NCI-H1694 treated with DMSO at 0.1 percent for 48 hours (cell line): ENCODE measurements at regions not wholly inside any gene's neighbourhood (a gene's known extent, or its start where the extent isn't known, plus 50 kb on each side); places are given as distances from the start of the nearest gene placed in this dataset.

Experiments
- DNase-seq: peaks from one replicate; lab custom pipeline; 2025; lab: John Stamatoyannopoulos, UW

DNA sequence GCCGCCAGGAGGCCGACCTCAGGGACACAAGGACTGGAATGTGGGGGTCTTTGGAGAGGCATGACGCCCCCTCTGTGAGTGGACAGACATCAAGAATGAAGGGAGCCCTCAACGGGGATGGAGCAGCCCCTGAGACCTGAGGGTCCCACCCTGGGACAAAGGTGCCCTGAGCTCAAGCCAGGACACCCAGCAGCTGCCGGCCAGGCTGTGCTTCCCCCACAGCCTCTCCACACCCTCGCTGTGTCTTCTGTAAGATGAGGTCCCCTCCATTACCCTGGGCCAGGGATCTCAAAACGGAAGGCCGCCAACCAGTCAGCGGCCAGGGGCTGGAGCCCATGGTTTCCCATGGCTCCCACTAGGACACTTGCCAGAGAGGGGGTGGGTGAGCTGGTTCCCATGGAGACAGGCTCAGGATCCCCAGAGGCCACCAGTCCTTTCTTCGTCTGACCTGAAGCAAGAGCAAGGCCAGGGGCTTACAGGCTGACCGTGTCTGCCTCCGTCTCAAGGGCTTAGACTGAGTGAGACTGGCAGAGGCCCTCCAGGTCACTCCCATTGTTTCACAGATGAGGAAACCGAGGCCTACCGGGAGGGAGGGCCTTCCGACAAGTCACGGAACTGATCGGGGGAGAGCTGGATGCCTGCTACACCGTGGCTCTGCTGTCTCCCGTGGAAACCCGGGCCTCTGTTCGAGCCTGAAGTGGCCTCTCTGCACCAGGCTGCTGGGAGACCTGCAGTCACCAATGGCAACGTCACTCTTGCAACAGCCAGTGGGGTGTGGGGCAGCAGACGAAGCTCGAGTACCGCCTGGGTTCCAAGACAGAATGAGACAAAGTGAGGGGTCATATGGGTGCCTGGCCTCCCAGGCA, 91.7 kb upstream of the DIO3 start:
- no peak for DNase-seq

DNA sequence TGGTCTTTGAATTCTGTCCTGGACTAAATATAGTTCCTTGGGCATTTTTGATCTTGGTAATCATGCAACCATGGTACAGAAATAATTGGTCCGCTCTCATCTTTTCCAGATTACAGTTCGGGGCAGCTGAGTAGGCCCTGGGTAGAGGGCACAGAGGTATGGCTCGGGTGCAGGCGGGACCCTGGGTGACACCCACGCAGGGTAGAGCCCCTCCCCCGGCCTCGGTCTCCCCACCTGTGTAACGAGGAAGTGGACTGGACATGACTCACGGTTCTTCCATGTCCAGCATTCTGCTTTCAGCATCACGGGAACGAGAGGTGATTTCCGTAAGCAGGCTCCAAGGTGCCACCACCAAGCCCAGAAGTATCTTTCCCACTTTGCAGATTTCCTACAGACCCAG, 91.0 kb upstream of the DIO3 start:
- no peak for DNase-seq

DNA sequence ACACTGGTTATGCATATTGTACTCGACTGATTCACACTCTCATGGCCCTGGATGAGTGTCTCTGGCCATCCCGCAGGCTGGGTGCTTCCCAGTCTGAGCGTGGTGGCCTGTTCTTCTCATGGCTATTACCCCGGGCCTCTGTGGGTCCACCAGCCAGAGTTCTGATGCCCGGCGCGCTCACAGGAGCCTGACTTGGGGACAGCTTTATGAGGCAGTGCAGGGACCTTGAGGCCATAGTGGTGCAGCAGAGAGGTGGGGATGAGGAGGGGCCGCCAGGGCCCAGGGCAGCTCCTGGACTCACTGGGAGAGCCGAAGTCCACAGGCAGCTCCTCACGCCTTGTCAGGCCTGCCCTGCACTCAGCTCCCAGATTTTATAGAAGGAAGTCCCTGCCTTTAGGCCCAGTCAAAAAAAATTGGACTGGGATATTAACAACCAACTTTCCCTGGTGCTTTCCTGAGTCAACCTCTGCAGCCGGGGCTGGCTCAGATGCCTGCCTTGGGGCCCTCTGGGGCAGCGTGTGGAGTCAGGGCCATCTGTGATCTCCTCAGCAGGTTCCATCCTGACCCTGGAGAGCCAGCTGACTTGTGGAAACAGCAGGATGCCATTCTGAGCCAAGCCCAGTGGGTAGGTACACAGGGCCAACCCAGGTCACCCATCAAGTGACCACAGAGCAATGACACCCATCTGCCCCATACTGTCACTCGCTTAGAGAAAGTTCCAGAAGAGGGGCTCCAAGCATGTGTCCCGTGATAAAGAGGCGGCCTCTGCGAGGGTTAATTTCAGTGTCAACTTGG, 89.4 kb upstream of the DIO3 start:
- DNase-seq = no peak

DNA sequence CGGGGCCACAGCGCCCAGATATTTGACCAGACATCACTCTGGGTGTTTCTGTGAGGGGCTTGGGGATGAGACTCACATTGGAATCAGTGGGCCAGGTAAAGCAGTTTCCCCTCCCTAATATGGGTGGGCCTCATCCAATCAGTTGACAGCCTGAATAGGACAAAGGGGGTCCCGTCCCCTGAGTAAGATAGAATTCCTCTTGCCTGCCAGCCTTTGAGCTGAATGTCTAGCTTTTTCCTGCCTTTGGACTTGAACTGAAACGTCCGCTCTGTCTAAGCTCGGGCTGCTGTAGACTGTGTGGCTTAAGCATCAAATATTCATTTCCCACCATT, 88.8 kb upstream of the DIO3 start:
- no peak for DNase-seq

DNA sequence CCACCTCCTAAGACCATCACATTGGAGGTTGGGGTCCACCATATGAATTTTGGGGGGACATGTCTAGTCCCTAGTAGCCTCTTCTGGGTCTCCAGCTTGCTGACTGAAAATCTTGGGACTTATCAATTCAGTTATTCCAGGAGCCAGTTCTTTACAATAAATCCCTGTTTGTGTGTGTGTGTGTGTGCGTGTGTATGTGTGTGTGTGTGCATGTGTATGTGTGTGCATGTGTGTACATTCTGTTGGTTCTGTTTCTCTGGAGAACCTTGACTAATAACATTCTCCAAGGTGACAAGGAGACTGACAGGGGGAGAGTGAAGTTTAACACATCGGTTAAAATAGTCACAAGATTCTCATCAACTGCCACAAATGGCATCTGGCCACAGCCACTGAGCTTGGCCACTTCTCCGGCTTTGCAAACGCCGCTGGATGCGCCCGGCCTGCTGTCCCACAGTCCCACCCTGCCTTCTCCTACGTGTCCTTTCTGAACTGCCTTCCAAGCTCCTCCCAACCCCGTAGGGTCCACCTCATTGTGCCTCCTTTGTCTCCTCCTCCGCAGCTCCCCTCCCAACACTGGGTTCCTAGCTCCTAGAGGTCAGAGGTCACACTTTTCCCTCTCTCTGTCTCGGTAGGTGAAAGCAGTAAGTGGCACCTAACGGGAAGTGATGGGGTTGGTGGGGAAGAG, 88.1 kb upstream of the DIO3 start:
- no peak for DNase-seq

DNA sequence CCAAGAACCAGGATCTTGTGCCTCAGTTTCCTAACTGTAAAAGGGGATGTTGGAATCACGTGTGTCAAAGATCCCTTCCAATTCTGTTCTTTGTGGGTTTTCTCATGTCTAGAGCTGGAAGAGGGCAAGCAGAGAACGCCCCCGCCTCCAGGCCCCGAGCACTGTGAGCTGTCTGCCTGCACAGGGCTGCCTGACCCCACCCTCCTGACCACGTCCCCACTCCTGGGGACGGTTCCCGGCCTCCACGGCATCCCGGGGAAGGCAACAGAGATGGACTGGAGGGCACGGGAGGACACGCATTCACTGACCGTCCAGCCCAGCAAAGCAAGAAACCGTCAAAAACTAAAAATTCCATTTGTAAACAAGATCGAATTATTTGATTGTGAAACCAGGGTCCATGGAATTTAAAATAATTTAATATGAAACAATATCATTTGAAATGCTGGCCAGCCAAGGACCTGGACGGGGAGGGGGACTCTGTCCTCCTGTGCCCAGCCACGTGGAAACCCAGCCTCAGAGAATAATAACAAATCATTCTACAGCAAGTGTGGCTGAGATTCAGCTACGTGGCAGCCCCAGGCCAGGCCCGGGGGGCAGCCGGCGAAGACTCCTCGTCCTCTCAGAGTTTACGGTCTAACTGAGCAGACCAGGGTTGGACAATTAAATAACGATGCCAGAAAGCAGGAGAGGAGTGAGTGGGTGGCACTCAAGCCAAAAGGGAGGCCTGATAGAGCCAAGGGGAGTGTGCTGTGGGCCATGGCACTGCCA, 87.3 kb upstream of the DIO3 start:
- DNase-seq = no peak

DNA sequence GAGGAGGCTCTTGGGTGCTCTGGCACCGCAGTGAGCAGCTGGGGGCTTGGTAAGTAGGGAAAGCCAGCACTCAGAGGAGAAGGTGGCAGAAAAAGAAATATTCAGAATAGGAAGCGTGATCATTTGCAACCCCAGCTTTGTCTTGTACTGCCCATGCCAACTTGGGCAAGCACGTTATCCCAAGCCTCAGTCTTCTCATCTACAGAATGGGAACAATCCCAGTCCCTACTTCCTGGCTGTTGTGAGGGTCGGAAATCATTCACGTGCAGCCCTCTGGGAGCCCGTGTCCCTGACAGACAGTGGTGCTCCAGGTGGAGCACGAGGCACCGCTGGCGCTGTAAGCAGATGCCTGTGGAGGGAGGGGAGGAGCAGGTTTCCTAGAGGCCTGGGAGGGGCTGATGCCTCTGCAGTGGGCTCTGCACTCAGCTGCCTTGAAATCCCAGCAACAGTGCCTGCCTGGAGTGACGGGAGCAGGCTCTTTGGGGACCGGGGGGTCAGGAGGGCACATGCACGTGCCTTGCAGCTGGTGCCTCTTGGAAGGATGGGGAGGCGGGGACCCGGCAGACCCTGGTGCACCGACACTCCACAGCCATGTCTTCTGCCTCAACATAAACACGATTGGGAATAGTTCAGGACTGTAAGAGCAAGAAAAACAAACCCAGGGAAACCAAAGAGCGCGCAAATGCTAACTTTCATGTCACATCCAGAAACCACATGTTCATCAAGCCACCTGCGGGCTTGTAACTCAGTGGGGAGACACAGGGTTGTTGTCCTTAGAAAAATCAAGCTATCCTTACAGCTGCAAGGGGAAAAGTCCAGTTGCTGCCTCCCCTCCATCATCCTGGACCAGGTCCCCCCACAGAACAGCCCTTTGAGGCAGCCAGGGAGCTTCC, 86.5 kb upstream of the DIO3 start:
- no peak for DNase-seq

DNA sequence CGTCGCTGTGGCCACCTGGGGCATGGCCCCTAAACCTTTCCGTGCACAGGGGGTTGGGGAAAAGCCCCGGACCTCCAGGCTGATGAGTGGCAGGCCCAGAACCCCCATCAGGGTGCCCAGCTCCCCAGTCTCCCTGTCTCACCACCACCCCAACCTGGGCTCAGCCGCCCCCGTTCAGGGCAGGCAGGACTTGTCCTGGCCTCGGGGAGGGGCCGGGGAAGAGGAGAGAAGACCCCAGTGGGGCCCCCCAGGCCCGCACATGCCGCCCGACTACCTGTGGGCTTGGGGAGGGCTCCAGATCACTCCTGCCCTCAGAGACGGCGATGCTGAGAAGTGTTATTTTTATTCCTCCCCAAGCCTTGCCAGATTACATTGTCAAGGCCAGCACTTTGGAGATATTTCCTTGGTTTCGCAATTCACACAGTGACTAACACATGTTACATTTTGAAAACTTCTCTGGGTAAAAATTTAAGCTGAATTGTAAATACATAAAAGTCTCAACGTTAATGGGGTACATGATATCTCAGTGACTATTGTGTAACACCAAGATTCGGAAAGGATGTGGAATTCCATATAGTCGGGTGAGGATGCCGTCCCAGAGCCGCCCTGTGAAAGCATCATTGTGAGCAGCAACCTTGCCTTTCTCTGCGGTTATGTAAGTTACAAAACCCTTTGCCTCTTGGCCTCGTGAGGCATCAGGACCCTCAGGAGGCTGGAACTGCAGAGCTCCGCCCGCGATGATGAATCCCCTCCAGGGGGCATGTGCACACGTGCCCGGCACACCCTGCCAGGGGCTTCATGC, 85.6 kb upstream of the DIO3 start:
- no peak for DNase-seq

DNA sequence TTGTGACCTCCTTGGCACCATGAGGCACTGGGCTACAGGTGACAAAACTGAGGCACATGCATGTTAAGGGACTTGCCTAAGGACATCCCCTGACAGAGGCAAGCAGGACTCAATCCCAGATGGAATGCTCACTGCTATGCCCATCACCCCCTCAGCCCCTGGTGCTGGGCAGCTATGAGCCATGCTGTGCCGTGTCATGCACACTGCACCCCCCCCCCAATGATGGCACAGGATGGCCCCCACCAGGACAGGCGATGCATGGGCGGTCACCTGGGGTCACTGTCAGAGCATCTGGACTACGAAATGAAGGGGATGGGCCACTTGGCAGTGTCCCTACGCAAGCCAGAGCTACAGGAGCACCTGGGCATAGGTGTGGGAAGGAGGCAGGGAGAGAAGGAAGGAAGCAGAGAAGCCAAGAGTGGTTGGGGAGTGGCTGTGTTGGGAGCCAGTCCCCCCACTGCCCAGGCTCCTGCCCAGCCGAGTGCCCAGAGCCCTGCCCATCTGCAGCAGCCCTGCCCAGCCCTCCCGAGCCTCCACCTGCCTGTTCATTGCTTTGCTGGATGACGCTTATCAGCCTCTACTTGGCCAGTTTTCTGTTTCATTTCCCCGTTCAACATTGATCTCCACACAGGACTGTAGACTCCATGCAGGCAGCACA, 84.9 kb upstream of the DIO3 start:
- DNase-seq = no peak

DNA sequence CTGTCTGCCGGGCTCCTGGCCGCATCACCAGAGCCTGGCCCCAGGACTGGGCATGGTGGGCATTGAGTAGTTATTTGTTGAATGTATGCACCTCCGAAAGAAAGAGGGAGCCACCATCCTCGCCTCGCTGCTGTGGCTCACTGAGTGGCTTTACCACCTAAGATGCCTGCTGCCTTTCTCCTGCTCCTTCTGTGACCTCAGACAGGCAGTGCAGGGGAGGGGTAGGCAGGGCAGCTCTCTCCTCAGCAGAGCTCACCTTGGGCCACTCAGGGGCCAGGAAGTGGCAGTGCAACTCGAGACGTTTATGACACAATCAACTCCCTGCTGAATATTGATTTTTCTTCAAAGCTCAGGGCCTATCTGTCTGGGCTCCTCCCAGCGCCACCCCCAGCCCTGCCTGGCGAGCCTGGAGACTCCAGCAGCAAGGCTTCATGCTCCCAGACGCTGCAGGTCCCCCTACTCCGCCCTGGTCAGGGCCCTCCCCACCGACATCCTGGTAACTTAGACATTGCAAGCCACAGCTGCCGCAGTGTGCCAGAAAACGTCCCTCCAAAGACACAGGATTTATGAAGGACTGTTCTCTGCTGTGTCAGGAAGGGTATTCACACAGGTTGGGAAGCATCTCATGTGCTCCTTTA, 84.3 kb upstream of the DIO3 start:
- no peak for DNase-seq

DNA sequence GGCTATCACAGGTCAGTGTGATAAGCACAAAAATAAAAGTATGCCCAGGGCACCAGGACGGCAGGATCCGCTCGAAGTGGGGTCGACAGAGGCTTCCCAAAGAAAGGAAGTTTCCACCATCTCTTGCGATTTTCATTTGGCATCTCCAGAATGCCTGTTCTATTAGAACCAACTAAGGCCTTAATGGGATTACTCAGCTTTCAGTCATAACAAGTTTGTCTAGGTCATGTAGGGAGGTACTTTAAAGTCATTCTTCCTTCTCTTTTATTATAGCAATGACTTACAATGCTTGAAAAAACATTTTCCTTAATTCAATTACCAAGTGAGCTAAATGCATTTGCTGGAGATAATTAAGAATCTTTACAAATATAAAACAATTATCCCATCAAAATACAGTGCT, 83.6 kb upstream of the DIO3 start:
- no peak for DNase-seq

DNA sequence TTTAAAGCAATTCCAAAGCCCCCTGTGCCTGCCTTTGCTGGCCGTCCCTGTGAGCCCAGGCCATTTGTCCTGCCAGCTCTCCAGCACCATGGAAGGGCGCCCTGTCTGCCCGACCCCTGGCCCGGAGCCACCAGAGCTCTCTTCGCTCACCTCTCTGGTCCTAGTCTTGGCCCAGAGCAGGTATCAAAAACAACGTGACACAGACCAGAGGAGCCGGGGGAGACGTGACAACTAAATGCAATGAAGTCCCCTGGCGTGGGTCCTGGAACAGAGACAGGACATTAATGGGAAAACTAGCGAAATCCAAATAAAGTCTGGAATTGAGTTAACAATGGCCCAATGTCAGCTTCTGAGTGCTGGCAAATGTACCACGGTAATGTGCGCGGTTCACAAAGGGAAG, 83.2 kb upstream of the DIO3 start:
- no peak for DNase-seq

DNA sequence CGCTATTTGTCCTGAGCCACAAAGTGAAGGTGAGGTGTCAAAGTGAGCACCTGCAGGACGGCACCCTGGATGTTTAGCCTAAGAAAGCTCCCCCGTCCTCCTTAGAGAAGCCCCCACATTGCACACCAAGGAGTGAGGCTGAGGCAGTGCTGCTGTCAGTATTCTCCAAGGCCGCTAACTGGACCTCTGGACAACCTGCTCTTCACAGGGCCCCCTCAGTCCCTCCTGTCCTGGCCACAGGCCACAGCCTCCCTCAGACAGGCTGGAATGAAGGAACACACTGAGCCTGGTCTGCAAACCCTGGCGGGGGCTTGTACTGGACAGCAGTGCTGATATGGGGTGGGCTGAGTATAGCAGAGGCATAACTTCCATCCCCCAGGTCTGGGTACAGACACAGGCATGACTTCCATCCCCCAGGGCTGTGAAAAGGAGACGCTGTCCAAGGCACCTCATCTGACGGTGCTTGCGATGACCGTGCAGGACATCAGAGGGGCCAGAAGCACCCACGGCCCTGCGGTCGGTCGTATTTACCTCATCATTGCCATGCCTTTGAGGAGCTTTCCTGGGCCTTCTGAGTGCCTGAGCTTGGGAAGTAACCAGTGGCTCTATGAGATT, 82.4 kb upstream of the DIO3 start:
- DNase-seq = no peak

DNA sequence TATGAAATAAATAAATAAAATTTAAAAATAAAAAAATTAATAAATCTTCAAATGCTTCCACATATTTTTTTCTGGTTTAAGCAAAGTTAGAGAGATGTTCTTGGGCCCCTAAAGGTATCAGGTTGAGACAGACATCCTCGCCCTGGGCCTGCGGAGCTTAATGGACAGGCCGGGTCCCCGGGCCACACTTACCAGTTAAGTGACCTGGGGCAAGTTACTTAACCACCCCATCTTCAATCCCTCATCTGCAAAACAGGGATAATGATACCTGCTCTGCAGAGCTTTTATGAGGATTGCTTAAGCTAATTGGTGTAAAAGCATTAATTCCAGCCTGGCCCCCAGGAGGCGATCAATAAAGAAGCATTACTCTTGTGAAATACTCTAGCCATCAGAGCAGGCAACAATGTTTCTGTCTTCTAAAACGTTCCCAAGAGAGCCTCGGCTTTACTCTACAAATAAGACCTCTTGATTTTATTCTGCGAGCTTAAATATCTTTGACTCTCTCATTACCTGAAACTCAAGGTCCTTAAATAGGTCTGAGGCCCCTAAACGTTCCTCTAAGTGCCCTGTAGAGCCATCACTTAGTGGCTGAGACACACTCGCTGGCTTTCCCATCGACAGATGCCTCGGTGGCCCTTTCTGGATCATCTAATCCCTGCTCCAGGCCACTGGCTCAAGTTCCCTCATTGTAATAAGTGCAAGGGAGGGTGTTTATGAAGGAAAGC, 81.1 kb upstream of the DIO3 start:
- no peak for DNase-seq

DNA sequence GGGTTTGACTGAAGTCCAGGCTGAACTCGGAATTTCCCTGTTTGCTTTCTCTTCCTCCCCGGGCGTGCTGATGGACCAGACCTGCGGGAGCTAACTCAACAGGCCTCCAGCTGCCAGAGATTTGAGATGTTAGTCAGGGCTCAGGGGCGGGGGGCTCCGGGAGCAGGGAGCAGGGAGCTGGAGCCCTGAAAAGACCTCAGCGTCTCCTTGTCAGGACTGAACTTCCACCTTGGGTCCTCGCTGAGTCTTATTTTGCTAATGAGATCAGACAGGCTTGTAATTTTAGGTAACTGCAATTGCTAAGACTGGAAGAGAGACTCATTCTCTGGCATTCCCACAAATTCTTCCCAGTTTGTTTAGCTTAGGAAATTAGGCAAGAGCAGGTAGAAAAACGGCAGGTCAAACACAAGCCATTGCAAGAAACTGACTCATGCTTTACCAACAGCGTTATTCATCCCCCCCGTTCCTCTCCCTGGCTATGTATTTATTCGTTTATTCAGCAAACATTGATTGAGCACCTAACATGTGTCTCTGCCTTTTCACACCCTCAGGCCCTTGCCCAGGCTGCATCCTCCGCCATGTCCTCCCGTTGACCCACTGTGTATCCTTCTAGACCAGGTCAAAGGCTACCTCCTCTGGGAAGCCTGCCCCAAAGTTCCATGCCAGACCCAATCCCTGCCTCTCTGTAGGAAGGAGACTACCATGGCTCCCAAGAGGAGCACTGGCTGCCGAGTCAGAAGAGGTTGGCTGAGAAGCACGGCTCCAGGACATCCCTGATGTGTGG, 80.4 kb upstream of the DIO3 start:
- no peak for DNase-seq

DNA sequence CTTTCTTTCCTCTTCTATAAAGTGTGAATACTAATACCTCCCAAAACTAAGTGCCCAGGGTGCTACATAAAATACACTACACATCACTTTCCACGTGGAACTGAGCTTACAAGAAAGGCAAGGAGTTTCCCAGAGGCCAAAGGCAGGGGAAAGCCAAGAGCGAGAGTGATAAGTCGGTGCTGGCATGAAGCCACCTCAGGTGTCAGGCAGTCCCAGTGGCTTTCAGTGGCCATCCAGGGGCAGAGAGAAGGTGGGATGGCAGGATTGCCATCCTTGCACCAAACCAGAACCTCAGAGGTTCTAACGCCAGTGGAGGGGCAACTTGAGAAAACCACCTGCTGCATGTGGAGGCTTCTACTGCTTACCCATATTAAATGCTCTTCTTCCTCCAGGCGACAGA, 79.7 kb upstream of the DIO3 start:
- DNase-seq = no peak

DNA sequence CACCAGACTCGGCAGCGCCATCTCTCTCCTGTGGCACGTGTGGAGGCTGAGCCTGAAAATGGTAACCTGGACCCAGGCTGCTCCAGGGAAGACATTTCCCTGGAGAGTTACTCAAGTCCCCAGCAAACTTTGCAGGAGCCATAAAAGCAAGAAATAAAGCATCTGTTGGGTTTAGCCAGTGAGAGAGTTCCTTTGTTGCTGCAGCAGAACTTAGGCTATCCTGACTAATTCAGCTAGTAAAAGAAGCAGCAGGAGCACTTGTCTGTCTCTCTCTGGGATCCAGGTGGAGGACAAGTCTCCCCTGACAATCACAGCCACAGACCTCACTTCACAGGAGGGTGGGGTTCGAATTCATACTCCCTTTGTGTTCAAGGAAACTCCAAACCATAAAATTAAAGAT, 79.2 kb upstream of the DIO3 start:
- no peak for DNase-seq
